HG03139 (cell line): ENCODE measurements at regions not wholly inside any gene's neighbourhood (a gene's known extent, or its start where the extent isn't known, plus 50 kb on each side); places are given as distances from the start of the nearest gene placed in this dataset.
"Not testable (repeated sequence)": the region's sequence is repeated elsewhere in the genome, so short reads cannot be mapped to it uniquely, and the experiment has no call there.

Experiments used
- ATAC-seq: cut with Tn5 transposase; IDR thresholded peaks from one replicate; pipeline ENCODE4 v1.9.1; 2021; ENCODE audit not compliant: unreplicated experiment

GRCh38 chr5:116947691-116948528 lies 373.3 kb upstream of the SEMA6A start:
- ATAC-seq = peak; percentile 100

- ATAC-seq = not testable (repeated sequence)
Measured at GRCh38 chr5:116945613-116946382, 371.2 kb upstream of the SEMA6A start.

GRCh38 chr5:116944183-116944582 lies 369.6 kb upstream of the SEMA6A start:
- ATAC-seq = no peak

- ATAC-seq = no peak
Measured at GRCh38 chr5:116942622-116943021, 368.0 kb upstream of the SEMA6A start.

GRCh38 chr5:116939641-116940040 lies 365.0 kb upstream of the SEMA6A start:
- ATAC-seq = no peak

GRCh38 chr5:116938488-116938887 lies 363.9 kb upstream of the SEMA6A start:
- no peak for ATAC-seq

GRCh38 chr5:116935561-116936162 lies 361.0 kb upstream of the SEMA6A start:
- ATAC-seq = no peak

- no peak for ATAC-seq
Measured at GRCh38 chr5:116930616-116931015, 356.0 kb upstream of the SEMA6A start.

GRCh38 chr5:116923344-116923743 lies 348.7 kb upstream of the SEMA6A start:
- no peak for ATAC-seq

- ATAC-seq = peak; percentile 82
Measured at GRCh38 chr5:116922532-116922931, 347.9 kb upstream of the SEMA6A start.

- ATAC-seq = no peak
Measured at GRCh38 chr5:116914869-116915504, 340.4 kb upstream of the SEMA6A start.

- ATAC-seq = no peak
Measured at GRCh38 chr5:116912221-116912620, 337.6 kb upstream of the SEMA6A start.

- no peak for ATAC-seq
Measured at GRCh38 chr5:116911074-116911473, 336.5 kb upstream of the SEMA6A start.

GRCh38 chr5:116908537-116908936 lies 333.9 kb upstream of the SEMA6A start:
- ATAC-seq = no peak

GRCh38 chr5:116905885-116906284 lies 331.3 kb upstream of the SEMA6A start:
- ATAC-seq = no peak

- no peak for ATAC-seq
Measured at GRCh38 chr5:116900793-116901192, 326.2 kb upstream of the SEMA6A start.

- no peak for ATAC-seq
Measured at GRCh38 chr5:116898917-116899316, 324.3 kb upstream of the SEMA6A start.

- ATAC-seq = no peak
Measured at GRCh38 chr5:116897291-116897690, 322.7 kb upstream of the SEMA6A start.

- ATAC-seq = no peak
Measured at GRCh38 chr5:116896001-116896400, 321.4 kb upstream of the SEMA6A start.

- no peak for ATAC-seq
Measured at GRCh38 chr5:116892993-116893392, 318.4 kb upstream of the SEMA6A start.

GRCh38 chr5:116887104-116887503 lies 312.5 kb upstream of the SEMA6A start:
- no peak for ATAC-seq
